H1 (cell line): ENCODE measurements at regions not wholly inside any gene's neighbourhood (a gene's known extent, or its start where the extent isn't known, plus 50 kb on each side); places are given as distances from the start of the nearest gene placed in this dataset.

Experiments
- CTCF ChIA-PET: fragments of 300-600 bp; sonication (Branson Sonifier 250); formaldehyde crosslinking; loops from one replicate; lab custom pipeline; 2021; ENCODE audit not compliant: partially characterized antibody; lab: Charles Lee
- POLR2A ChIA-PET: fragments of 300-600 bp; sonication (Branson Sonifier 250); formaldehyde crosslinking; loops from one replicate; lab custom pipeline; 2021; ENCODE audit warnings: inconsistent platforms; ENCODE audit not compliant: partially characterized antibody; lab: Charles Lee
- DNase-seq, 2 experiments: peaks; one replicate each; pipeline versions ENCODE4 v3.0.0 to v3.0.0-alpha.2; 2010 to 2022; ENCODE audit warnings: low spot score in 2 of 2, low read depth in 1 of 2, mixed read lengths in 1 of 2
- FAIRE-seq: peaks from 2 replicates; lab custom pipeline; 2011; peaks lifted over from hg19 to GRCh38; lab: Jason Lieb, UNC
- H2AFZ ChIP-seq: 2 replicates; pipeline ENCODE4 v1.8.1; 2012; ENCODE audit warnings: low read length, inconsistent platforms
- H2AK5ac ChIP-seq: 2 replicates; pipeline ENCODE4 v1.6.1; 2013; ENCODE audit warnings: low read depth, low read length
- H2BK120ac ChIP-seq: replicated peaks from 2 replicates; pipeline ENCODE3; 2013; ENCODE audit warnings: low read depth, low read length, inconsistent platforms
- H2BK12ac ChIP-seq: 2 replicates; pipeline ENCODE4 v1.6.1; 2013; ENCODE audit warnings: low read depth, low read length
- H2BK15ac ChIP-seq: 2 replicates; pipeline ENCODE4 v1.6.1; 2013; ENCODE audit warnings: low read length
- H2BK20ac ChIP-seq: 2 replicates; pipeline ENCODE4 v1.6.1; 2013; ENCODE audit warnings: low read length
- H2BK5ac ChIP-seq: 2 replicates; pipeline ENCODE4 v1.6.1; 2013; ENCODE audit warnings: low read depth, low read length
- H3K14ac ChIP-seq: 2 replicates; pipeline ENCODE4 v1.6.1; 2013; ENCODE audit warnings: inconsistent platforms; ENCODE audit not compliant: insufficient read length
- H3K18ac ChIP-seq: 2 replicates; pipeline ENCODE4 v1.6.1; 2013; ENCODE audit warnings: low read length; ENCODE audit errors: extremely low read depth
- H3K23ac ChIP-seq: 2 replicates; pipeline ENCODE4 v1.6.1; 2013; ENCODE audit warnings: inconsistent platforms; ENCODE audit not compliant: insufficient read length
- H3K23me2 ChIP-seq: 2 replicates; pipeline ENCODE4 v1.6.1; 2013; ENCODE audit warnings: low read depth, low read length
- H3K27ac ChIP-seq: 2 replicates; pipeline ENCODE4 v1.6.1; 2011; ENCODE audit warnings: low read depth, low read length, inconsistent platforms
- H3K27me3 ChIP-seq, 4 experiments: replicated peaks in 1 of 4; 1 replicate in 1 of 4; 2 replicates in 3 of 4; pipeline versions ENCODE4 v1.6.1 to v1.8.1; 2011 to 2013; ENCODE audit warnings: low read length in 3 of 4, mild to moderate bottlenecking in 3 of 4, inconsistent platforms in 2 of 4, mixed read lengths in 2 of 4, moderate library complexity in 1 of 4; ENCODE audit not compliant: control insufficient read depth in 3 of 4, insufficient read depth in 3 of 4; ENCODE audit errors: extremely low read depth in 1 of 4
- H3K36me3 ChIP-seq, 4 experiments: 2 replicates each; pipeline versions ENCODE4 v1.6.1 to v1.8.1; 2011 to 2013; ENCODE audit warnings: mild to moderate bottlenecking in 4 of 4, low read length in 3 of 4, moderate library complexity in 2 of 4, control low read depth in 1 of 4, inconsistent platforms in 1 of 4; ENCODE audit not compliant: insufficient read depth in 4 of 4, control insufficient read depth in 2 of 4
- H3K4ac ChIP-seq: replicated peaks from 2 replicates; pipeline ENCODE3; 2013; ENCODE audit warnings: low read length, low read depth, mixed read lengths, inconsistent platforms; ENCODE audit not compliant: insufficient read length
- H3K4me1 ChIP-seq, 4 experiments: replicated peaks in 1 of 4; 1 replicate in 1 of 4; 2 replicates in 3 of 4; pipeline versions ENCODE4 v1.6.1 to v1.8.1; 2011 to 2013; ENCODE audit warnings: low read length in 3 of 4, inconsistent platforms in 2 of 4, mixed read lengths in 1 of 4; ENCODE audit not compliant: insufficient read depth in 4 of 4, control insufficient read depth in 3 of 4
- H3K4me2 ChIP-seq, 2 experiments: 2 replicates each; pipeline versions ENCODE4 v1.6.1 to v1.8.1; 2011 to 2013; ENCODE audit warnings: low read depth in 2 of 2, low read length in 2 of 2, control low read depth in 1 of 2, inconsistent platforms in 1 of 2, mild to moderate bottlenecking in 1 of 2; ENCODE audit not compliant: insufficient read depth in 1 of 2
- H3K4me3 ChIP-seq, 4 experiments: fragments of 200-600, 300-600 bp in 1 of 4; sonication (generic), shearing (Covaris generic), sonication (Bioruptor Twin) in 1 of 4; 2 replicates each; pipeline versions ENCODE4 v1.5.1 to v1.8.1; 2011 to 2016; ENCODE audit warnings: low read length in 4 of 4, low read depth in 3 of 4, control low read depth in 2 of 4, inconsistent platforms in 2 of 4, mild to moderate bottlenecking in 2 of 4, mixed read lengths in 1 of 4, moderate library complexity in 1 of 4; ENCODE audit not compliant: insufficient read depth in 2 of 4; ENCODE audit errors: extremely low read depth in 1 of 4
- H3K56ac ChIP-seq: replicated peaks from 2 replicates; pipeline ENCODE3; 2013; ENCODE audit warnings: low read depth, mild to moderate bottlenecking, mixed read lengths, low read length, inconsistent platforms; ENCODE audit not compliant: insufficient read length
- H3K79me1 ChIP-seq: 2 replicates; pipeline ENCODE4 v1.6.1; 2013; ENCODE audit warnings: low read depth, low read length, control low read depth
- H3K79me2 ChIP-seq, 2 experiments: 2 replicates each; pipeline versions ENCODE4 v1.6.1 to v1.8.1; 2012 to 2013; ENCODE audit warnings: low read length in 2 of 2, mild to moderate bottlenecking in 2 of 2, inconsistent platforms in 1 of 2; ENCODE audit not compliant: insufficient read depth in 2 of 2, control insufficient read depth in 1 of 2
- H3K9ac ChIP-seq, 4 experiments: replicated peaks in 1 of 4; 1 replicate in 1 of 4; 2 replicates in 3 of 4; pipeline versions ENCODE4 v1.6.1 to v1.8.1; 2011 to 2013; ENCODE audit warnings: low read depth in 3 of 4, low read length in 3 of 4, control low read depth in 2 of 4, mild to moderate bottlenecking in 2 of 4, moderate library complexity in 2 of 4, inconsistent platforms in 1 of 4; ENCODE audit errors: extremely low read depth in 1 of 4
- H3K9me3 ChIP-seq, 2 experiments: 2 replicates each; pipeline versions ENCODE4 v1.6.1 to v1.8.1; 2012 to 2013; ENCODE audit warnings: mild to moderate bottlenecking in 2 of 2, moderate library complexity in 2 of 2, control low read depth in 1 of 2, inconsistent platforms in 1 of 2, low read depth in 1 of 2, low read length in 1 of 2, mixed read lengths in 1 of 2; ENCODE audit not compliant: insufficient read depth in 2 of 2
- H4K20me1 ChIP-seq, 2 experiments: replicated peaks in 1 of 2; 2 replicates each; pipeline versions ENCODE3 to v1.8.1; 2011 to 2013; ENCODE audit warnings: inconsistent platforms in 2 of 2, low read length in 2 of 2, mild to moderate bottlenecking in 1 of 2; ENCODE audit not compliant: insufficient read depth in 2 of 2, control insufficient read depth in 1 of 2
- H4K5ac ChIP-seq: 2 replicates; pipeline ENCODE4 v1.6.1; 2013; ENCODE audit warnings: low read length, low read depth, mixed read lengths, inconsistent platforms; ENCODE audit not compliant: insufficient read length
- H4K8ac ChIP-seq: 2 replicates; pipeline ENCODE4 v1.8.0; 2013; ENCODE audit warnings: mild to moderate bottlenecking, moderate library complexity, low read length, inconsistent platforms; ENCODE audit not compliant: insufficient read depth; ENCODE audit errors: extremely low read depth
- H4K91ac ChIP-seq: replicated peaks from 2 replicates; pipeline ENCODE3; 2013; ENCODE audit warnings: low read length, mixed read lengths, inconsistent platforms; ENCODE audit not compliant: insufficient read length
- BCL11A ChIP-seq, 2 experiments: IDR thresholded peaks; one replicate each; pipeline ENCODE4 v1.6.1; 2011; ENCODE audit warnings: low read depth in 2 of 2, low read length in 2 of 2, mild to moderate bottlenecking in 2 of 2
- EGR1 ChIP-seq: IDR thresholded peaks from 2 replicates; pipeline ENCODE4 v1.6.1; 2011; ENCODE audit warnings: low read depth, low read length, borderline replicate concordance
- KDM5A ChIP-seq: fragments of 200-600 bp; IDR thresholded peaks from 2 replicates; pipeline ENCODE4 v1.7.1; 2012; ENCODE audit warnings: mild to moderate bottlenecking, low read length, inconsistent platforms, mixed read lengths
- RXRA ChIP-seq: IDR thresholded peaks from 2 replicates; pipeline ENCODE4 v1.6.1; 2011; ENCODE audit warnings: low read depth, mild to moderate bottlenecking, low read length, moderate library complexity; ENCODE audit not compliant: insufficient read depth
- WGBS, 2 experiments: shearing (Covaris generic) in 1 of 2; methylation state at CpG; one replicate each; pipeline versions ENCODE4 v1.1.6 to v1.1.7; 2013 to 2015; ENCODE audit warnings: low lambda C conversion rate in 2 of 2, mixed read lengths in 2 of 2, inconsistent platforms in 1 of 2, low coverage in 1 of 2, missing lambda C conversion rate in 1 of 2; ENCODE audit not compliant: insufficient replicate concordance in 2 of 2, insufficient coverage in 1 of 2, insufficient read length in 1 of 2; ENCODE audit errors: extremely low coverage in 1 of 2, missing lambda C conversion rate in 1 of 2; 5-methylcytosine and 5-hydroxymethylcytosine counted together

DNA sequence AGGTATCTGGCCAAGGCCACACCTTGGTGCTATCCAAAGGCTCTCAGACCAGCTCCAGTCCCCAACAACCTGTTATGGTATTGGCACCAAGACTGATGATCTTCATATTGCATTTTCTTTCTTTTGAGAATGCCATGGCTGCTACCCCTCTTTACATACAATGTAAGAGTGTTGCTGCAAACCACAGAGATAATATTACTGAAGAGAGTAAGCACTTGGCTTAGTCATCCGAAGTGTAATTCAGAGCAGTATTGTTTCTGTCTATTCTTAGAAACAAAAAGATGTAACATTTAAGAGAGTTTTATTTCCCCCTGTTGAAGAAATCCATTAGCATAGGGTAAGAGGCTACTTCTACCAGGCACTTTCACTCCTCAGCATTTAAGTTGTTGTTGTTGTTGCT is 212.5 kb downstream of the C6orf118 start:
- no peak for FAIRE-seq
- H2AFZ ChIP-seq = no peak overlapping the region
- no peak overlapping the region for H3K9ac ChIP-seq
- no peak overlapping the region for H3K23ac ChIP-seq
- no peaks in the 10 kb centered on the region for H3K79me1 ChIP-seq
- TF ChIP-seq KDM5A (no peak), RXRA (no peak), BCL11A (IDR thresholded peaks at IDR 0.05; ENCODE audit: low read depth in 2 of 2, low read length in 2 of 2) (no peak), EGR1 (no peak)
- no peak overlapping the region for H2BK5ac ChIP-seq
- H3K27ac ChIP-seq = no peak overlapping the region
- no peak overlapping the region for H4K91ac ChIP-seq
- H2BK15ac ChIP-seq = no peak overlapping the region
- no peak overlapping the region for H3K4ac ChIP-seq
- peaks cover 0 to 3% of the 10 kb centered on the region in 2 experiments; a peak in 1 of 4 replicates for H3K9me3 ChIP-seq
- H3K27me3 ChIP-seq = peaks cover 0 to 2% (median 0%) of the 10 kb centered on the region in 4 experiments; a peak in 1 of 7 replicates
- WGBS, 2 experiments = 57% methylated on average over 1 of the region's 1 CpG; no CpG with 5 or more reads in 1 of the 2 experiments
- no peak overlapping the region for H4K8ac ChIP-seq
- H3K4me1 ChIP-seq = no peaks in the 10 kb centered on the region
- CTCF ChIA-PET = interaction anchor here (0.7 kb wide), 1 partner anchor 9 kb away, joined by 3 read pairs; no protein-coding TSS in a partner anchor
- H3K14ac ChIP-seq = no peak overlapping the region
- H3K36me3 ChIP-seq = no peaks in the 10 kb centered on the region
- H2BK120ac ChIP-seq = no peak overlapping the region
- no peak overlapping the region for H4K5ac ChIP-seq
- no peak overlapping the region for H2AK5ac ChIP-seq
- no peak for DNase-seq
- no peaks in the 10 kb centered on the region for H3K23me2 ChIP-seq
- no peak overlapping the region for H3K56ac ChIP-seq
- H2BK12ac ChIP-seq = no peak overlapping the region
- POLR2A ChIA-PET = no interaction called here
- H3K4me2 ChIP-seq = no peak overlapping the region
- H2BK20ac ChIP-seq = no peak overlapping the region
- no peak overlapping the region for H3K4me3 ChIP-seq
- no peaks in the 10 kb centered on the region for H3K79me2 ChIP-seq
- H4K20me1 ChIP-seq = no peaks in the 10 kb centered on the region
- H3K18ac ChIP-seq = no peak overlapping the region
